HEK293 (cell line): ENCODE measurements at regions not wholly inside any gene's neighbourhood (a gene's known extent, or its start where the extent isn't known, plus 50 kb on each side); places are given as distances from the start of the nearest gene placed in this dataset.
A peak's percentile ranks its signal among the peaks of the same experiment; 100 is the strongest.

Experiments used
- CTCF ChIA-PET: fragments of 350-600 bp; formaldehyde crosslinking; extraction: SDS; loops from one replicate; lab custom pipeline; 2021; ENCODE audit warnings: antibody characterized with exemption; lab: Yijun Ruan, JAX
- POLR2A ChIA-PET: fragments of 300-600 bp; formaldehyde crosslinking; extraction: SDS; loops from one replicate; lab custom pipeline; 2020; ENCODE audit warnings: antibody characterized with exemption, inconsistent platforms; lab: Yijun Ruan, JAX
- H3K27ac ChIP-seq: fragments of 200-500 bp; sonication (Bioruptor generic); 2 replicates; pipeline ENCODE4 v1.5.1; 2014; ENCODE audit warnings: low read depth, low read length, control low read depth, inconsistent platforms; ENCODE audit errors: extremely low read depth
- H3K36me3 ChIP-seq, 2 experiments: fragments of 200-500 bp in 1 of 2; sonication (Bioruptor generic) in 1 of 2; 1 replicate in 1 of 2; 2 replicates in 1 of 2; pipeline ENCODE4 v1.5.1; 2014 to 2017; ENCODE audit warnings: inconsistent platforms in 2 of 2, low read length in 2 of 2; ENCODE audit not compliant: control insufficient read depth in 2 of 2, insufficient read depth in 1 of 2
- H3K4me1 ChIP-seq: fragments of 200-500 bp; sonication (Bioruptor generic); 2 replicates; pipeline ENCODE4 v1.5.1; 2014; ENCODE audit warnings: mild to moderate bottlenecking, low read length, inconsistent platforms; ENCODE audit not compliant: control insufficient read depth, insufficient read depth
- H3K4me3 ChIP-seq: 2 replicates; pipeline ENCODE4 v1.5.1; 2011; ENCODE audit warnings: low read depth, mild to moderate bottlenecking, control low read depth, low read length, moderate library complexity
- H3K9me3 ChIP-seq: fragments of 200-500 bp; sonication (Bioruptor generic); 2 replicates; pipeline ENCODE4 v1.5.1; 2014; ENCODE audit warnings: low read depth, low read length, inconsistent platforms; ENCODE audit not compliant: control insufficient read depth, insufficient read depth
- ELK4 ChIP-seq: IDR thresholded peaks from 2 replicates; pipeline ENCODE4 v1.6.1; 2011; ENCODE audit warnings: mild to moderate bottlenecking, low read depth, low read length, borderline replicate concordance
- KLF10 ChIP-seq: fragments of 450-650 bp; IDR thresholded peaks from 2 replicates; pipeline ENCODE4 v1.5.1; 2018; ENCODE audit warnings: missing biosample characterization, mild to moderate bottlenecking, missing genetic modification characterization
- PRDM2 ChIP-seq: fragments of 450-650 bp; formaldehyde crosslinking; IDR thresholded peaks from 2 replicates; pipeline ENCODE4 v1.5.1; 2016; ENCODE audit warnings: missing biosample characterization, missing genetic modification characterization, borderline replicate concordance
- SETDB1 ChIP-seq: IDR thresholded peaks from one replicate; pipeline ENCODE4 v1.6.1; 2017; ENCODE audit warnings: mild to moderate bottlenecking, low read length, moderate library complexity, mixed read lengths; ENCODE audit not compliant: insufficient read length
- SP2 ChIP-seq: fragments of 450-650 bp; formaldehyde crosslinking; IDR thresholded peaks from 2 replicates; pipeline ENCODE4 v1.5.1; 2016; ENCODE audit warnings: missing biosample characterization, missing genetic modification characterization
- YY2 ChIP-seq: fragments of 450-650 bp; formaldehyde crosslinking; IDR thresholded peaks from 2 replicates; pipeline ENCODE4 v1.5.1; 2016; ENCODE audit warnings: missing biosample characterization, missing genetic modification characterization
- ZNF184 ChIP-seq: fragments of 450-650 bp; IDR thresholded peaks from 2 replicates; pipeline ENCODE4 v1.5.1; 2018; ENCODE audit warnings: missing biosample characterization, mild to moderate bottlenecking, missing genetic modification characterization
- ZNF2 ChIP-seq: fragments of 450-650 bp; formaldehyde crosslinking; IDR thresholded peaks from 2 replicates; pipeline ENCODE4 v1.5.1; 2016; ENCODE audit warnings: missing biosample characterization, missing genetic modification characterization
- ZNF362 ChIP-seq: fragments of 450-650 bp; formaldehyde crosslinking; IDR thresholded peaks from 2 replicates; pipeline ENCODE4 v1.5.1; 2016; ENCODE audit warnings: missing biosample characterization, missing genetic modification characterization
- ZNF391 ChIP-seq: fragments of 450-650 bp; formaldehyde crosslinking; IDR thresholded peaks from 2 replicates; pipeline ENCODE4 v1.5.1; 2016; ENCODE audit warnings: low read depth, missing biosample characterization, missing genetic modification characterization, borderline replicate concordance
- ZNF48 ChIP-seq: fragments of 450-650 bp; formaldehyde crosslinking; IDR thresholded peaks from 2 replicates; pipeline ENCODE4 v1.5.1; 2016; ENCODE audit warnings: missing biosample characterization, missing genetic modification characterization
- ZNF518A ChIP-seq: fragments of 450-650 bp; formaldehyde crosslinking; conservative IDR thresholded peaks from 2 replicates; pipeline ENCODE4 v1.5.1; 2016; ENCODE audit warnings: low read depth, missing biosample characterization, missing genetic modification characterization
- ZNF610 ChIP-seq: fragments of 450-650 bp; formaldehyde crosslinking; IDR thresholded peaks from 2 replicates; pipeline ENCODE4 v1.5.1; 2016; ENCODE audit warnings: missing biosample characterization, missing genetic modification characterization, borderline replicate concordance
- ZSCAN4 ChIP-seq: fragments of 450-650 bp; formaldehyde crosslinking; IDR thresholded peaks from 2 replicates; pipeline ENCODE4 v1.5.1; 2017; ENCODE audit warnings: missing biosample characterization, missing genetic modification characterization

- Histone ChIP-seq H3K36me3 (no peaks in the 10 kb centered on the region), H3K27ac (no peak overlapping the region), H3K9me3 (no peaks in the 10 kb centered on the region), H3K4me3 (no peak overlapping the region), H3K4me1 (no peaks in the 10 kb centered on the region)
- POLR2A ChIA-PET = no interaction called here
- CTCF ChIA-PET = interaction anchor here (1.3 kb wide), 1 partner anchor 55 kb away, joined by 3 read pairs; no protein-coding TSS in a partner anchor
- TF ChIP-seq ZNF48 (tag by site-specific recombination) = no peak
- no peak for TF ChIP-seq ELK4
- no peak for TF ChIP-seq ZNF2 (tag by site-specific recombination)
- no peak for TF ChIP-seq ZSCAN4 (tag by site-specific recombination)
- no peak for TF ChIP-seq ZNF362 (tag by site-specific recombination)
- TF ChIP-seq ZNF610 = no peak
- TF ChIP-seq PRDM2 (tag by site-specific recombination) = no peak
- TF ChIP-seq ZNF518A (tag by site-specific recombination) = no peak
- no peak for TF ChIP-seq YY2 (tag by site-specific recombination)
Measured at GRCh38 chr2:111643759-111644158, 240.2 kb downstream of the ANAPC1 start.

GRCh38 chr2:111647359-111647758, 236.6 kb downstream of the ANAPC1 start:
- H3K9me3 ChIP-seq = no peaks in the 10 kb centered on the region
- ChIA-PET POLR2A (no interaction called here), CTCF (interaction anchor here (1.1 to 1.6 kb wide), 2 partner anchors 15 to 45 kb away, joined by 3 read pairs; no protein-coding TSS in a partner anchor)
- H3K4me3 ChIP-seq = no peak overlapping the region
- TF ChIP-seq KLF10 = no peak
- TF ChIP-seq SETDB1 = peak; percentile 85
- TF ChIP-seq ZNF391 (tag by site-specific recombination) = no peak
- no peak for TF ChIP-seq ZNF184 (tag by site-specific recombination)
- no peak for TF ChIP-seq SP2 (tag by site-specific recombination)
- H3K4me1 ChIP-seq = no peaks in the 10 kb centered on the region
- no peaks in the 10 kb centered on the region for H3K36me3 ChIP-seq
- no peak overlapping the region for H3K27ac ChIP-seq
